HG02943 (cell line): ENCODE measurements at regions not wholly inside any gene's neighbourhood (a gene's known extent, or its start where the extent isn't known, plus 50 kb on each side); places are given as distances from the start of the nearest gene placed in this dataset.
A peak's percentile ranks its signal among the peaks of the same experiment; 100 is the strongest.
"Not testable (repeated sequence)": the region's sequence is repeated elsewhere in the genome, so short reads cannot be mapped to it uniquely, and the experiment has no call there.

Experiments
- ATAC-seq: cut with Tn5 transposase; IDR thresholded peaks from one replicate; pipeline ENCODE4 v1.9.1; 2021; ENCODE audit warnings: mild to moderate bottlenecking, low read depth, moderate library complexity; ENCODE audit not compliant: unreplicated experiment

DNA sequence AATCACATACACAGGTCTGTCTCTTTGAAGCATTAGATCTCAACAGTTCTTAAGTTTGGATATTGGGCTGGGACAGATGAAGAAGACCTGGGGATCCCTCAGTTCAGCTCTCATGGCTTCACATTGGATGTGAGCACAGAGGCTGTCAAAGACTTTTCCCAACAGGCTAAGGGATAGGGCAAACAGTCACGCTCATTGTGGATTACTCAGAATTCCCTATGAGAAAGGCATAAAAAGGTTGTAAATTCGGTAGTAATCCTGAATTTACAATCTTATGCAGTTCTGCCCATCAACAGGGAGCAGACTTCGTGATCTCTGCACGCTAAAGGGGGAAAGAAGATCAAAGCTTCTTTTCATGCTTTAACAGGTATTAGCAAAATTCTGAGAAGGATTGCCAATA is 448.4 kb downstream of the DAD1 start:
- ATAC-seq = no peak

DNA sequence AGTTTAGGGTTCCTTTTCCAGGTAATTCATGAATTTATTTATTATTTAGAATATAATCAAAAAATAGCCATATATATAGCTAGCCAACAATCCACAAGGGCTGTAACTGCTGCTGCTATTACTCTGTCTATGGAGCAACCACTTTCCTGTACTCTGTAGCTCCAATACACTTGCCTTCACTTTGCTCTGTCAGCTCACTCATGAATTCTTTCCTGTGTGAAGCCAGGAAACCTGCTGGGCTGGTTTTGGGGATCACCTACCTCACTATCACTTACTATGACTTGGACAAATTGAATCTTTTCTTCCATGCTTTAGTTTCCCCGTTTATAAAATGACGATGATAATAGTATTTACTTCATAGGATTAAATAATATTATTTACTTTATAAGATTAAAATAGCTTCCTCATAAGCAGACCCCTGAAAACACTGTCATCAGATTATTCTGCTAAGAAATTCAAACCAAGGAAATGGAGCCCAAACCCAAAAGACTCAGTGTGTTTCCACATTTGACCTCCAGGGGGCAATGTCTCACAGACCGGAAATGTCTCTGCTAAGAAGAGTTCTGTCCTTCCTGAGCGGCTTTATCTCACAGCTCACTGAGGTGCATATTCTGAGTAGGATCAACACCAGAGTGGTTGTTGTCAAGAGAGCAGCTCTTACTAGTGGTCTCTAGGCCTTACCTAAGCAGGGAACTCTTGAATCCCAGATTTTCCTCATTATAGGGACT is 457.1 kb downstream of the DAD1 start:
- ATAC-seq = no peak

DNA sequence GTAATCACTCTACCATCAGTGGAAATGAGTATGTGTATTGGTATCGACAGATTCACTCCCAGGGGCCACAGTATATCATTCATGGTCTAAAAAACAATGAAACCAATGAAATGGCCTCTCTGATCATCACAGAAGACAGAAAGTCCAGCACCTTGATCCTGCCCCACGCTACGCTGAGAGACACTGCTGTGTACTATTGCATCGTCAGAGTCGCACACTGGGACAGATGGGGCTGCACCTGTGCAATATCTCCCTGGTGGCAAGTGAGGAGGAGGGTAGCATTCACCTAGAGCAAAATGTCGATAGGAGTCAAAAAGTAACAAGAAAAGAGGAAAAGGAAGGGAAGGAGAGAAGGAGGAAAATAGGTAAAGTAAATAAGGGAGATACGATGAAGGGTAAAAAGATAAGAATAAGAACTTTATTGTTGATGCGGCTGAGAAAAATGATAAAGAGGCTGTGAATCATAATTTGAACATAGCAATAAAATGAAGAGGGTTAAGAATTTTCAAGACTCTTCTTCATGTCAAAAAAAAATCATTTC is 450.5 kb upstream of the OR4E1 start:
- ATAC-seq = no peak

DNA sequence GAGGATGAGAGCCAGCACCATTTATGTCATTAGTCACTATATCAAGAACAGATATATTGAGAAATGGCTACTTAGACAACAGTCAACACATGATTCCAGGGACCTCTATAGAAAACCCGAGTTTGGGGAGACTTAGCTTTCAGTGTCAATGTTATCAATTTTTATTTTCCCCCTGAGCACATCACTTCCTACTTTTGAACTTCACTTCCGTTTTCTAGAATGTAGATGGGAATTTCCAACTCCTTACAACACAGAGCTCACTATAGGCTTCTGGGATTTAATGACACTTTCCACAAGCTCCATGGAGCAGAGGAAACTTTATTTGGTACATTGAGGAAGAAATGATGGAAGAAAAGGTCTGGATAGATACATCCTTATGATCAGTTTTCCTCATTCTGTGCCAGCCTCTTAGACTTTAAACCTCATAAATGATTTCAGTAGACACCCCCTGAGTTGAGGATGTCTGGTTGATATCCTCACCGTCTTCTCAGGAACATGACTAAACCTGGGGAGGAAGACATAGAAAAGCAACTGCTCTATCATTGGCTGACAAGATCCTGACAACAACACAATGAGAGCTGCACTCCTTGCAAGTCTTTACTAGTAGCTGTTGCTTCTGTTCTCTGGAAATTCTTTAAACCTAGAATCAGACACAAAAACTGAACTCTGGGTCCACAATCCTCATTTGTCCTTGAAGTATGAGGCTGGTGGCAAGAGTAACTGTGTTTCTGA is 449.4 kb upstream of the OR4E1 start:
- ATAC-seq = no peak

DNA sequence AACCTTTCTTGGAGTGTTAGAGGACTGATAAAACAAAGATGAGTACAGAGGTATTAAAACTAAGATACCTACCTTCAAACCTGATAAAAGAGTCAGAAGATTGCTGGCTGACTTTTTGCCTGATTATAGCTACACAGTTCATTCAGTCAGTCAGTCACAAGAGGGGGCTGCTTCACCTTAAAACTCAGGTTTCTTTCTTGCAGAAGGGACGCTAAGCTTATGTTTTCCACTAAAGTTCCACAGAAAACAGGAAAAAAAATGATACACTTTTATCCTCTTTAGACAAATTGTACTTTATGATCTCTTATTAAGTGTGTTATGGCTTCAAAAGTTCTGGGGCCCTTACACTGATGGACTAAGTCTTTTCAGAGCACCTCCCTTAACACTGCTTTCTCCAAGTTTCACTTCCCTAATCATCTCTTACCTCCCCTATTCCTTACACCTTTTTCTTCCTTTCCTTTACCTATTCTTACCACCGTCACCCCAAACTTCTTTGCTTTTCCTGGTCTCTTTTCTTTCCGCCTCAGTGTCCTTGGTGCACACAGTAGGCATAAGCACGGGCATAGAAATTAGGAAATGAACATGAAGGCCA is 448.7 kb upstream of the OR4E1 start:
- no peak for ATAC-seq

DNA sequence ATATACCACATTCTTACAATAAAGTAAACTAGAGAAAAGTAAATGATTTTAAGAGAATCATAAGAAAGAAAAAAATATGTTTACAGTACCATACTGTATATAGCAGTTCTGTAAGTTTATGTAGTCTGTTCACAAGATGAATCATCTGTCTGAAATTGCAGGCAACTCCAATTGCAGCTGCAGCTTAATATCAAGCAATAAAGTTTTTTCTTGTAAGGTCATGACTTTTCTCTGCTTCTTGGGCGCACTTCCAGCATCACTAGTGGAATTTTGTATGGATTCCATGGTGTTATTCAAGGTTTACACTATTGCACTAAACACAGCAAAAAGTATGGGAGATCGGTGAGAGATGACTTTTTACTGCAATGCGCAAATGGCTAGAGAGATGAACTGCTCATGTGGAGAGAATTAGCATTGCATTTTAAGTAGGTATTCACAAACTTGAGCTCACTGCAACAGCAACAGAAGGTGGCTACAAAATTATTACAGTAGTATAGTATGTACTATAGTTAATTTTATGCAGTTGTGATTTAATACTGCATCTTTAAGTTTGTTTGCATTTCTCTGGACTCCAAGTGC is 445.4 kb upstream of the OR4E1 start:
- ATAC-seq = no peak

DNA sequence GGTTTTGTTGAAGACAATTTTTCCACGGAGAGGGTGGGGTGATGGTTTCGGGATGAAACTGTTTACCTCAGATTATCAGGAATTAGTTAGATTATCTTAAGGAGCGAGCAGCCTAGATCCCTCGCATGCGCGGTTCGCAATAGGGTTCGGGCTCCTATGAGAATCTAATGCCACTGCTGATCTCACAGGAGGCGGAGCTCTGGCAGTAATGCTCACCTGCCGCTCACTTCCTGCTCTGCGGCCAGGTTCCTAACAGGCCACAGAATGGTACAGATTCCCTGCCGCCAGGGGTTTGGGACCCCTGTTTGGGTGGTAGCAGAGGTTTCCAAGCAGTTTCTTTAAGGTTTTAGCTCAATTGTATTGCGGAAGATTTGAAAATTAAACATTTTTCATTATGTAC is 439.8 kb upstream of the OR4E1 start:
- no peak for ATAC-seq

DNA sequence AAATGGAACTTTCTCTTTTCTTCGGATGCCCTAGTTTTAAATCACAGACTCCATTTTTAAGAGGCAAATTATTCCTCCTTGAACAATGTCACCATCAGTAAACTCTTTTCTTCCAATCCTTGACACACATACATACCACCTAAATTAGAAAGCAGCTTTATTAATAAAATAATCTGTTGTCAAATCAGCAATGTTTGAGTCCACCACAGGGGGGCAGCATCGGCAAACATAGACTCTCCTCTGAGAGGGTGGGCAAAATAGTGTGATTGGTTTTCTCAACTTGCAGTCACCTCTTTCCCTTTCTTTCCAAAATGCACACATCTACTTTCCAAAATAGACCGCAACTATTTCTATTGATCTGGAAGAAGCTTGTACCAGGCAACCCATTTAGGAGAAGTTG is 438.4 kb upstream of the OR4E1 start:
- ATAC-seq = no peak

DNA sequence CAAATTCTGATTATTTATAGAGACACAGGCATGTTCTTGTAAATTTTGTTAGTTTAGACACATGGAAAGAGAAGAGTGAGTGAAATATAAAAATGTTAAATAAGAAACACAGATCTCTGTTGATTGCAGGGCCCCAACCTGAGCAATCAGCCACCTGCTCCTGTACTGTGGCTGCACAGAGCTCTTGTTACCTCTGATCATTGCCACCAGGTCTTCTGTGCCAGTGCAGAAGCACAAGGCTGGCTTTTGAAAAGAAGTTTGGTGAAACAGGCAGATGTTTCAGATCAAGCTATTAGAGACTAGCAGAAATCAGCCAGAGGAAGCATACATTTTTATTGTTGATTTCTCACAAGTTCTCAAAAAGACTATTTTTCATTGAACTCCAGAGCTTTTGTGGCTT is 434.1 kb upstream of the OR4E1 start:
- no peak for ATAC-seq

DNA sequence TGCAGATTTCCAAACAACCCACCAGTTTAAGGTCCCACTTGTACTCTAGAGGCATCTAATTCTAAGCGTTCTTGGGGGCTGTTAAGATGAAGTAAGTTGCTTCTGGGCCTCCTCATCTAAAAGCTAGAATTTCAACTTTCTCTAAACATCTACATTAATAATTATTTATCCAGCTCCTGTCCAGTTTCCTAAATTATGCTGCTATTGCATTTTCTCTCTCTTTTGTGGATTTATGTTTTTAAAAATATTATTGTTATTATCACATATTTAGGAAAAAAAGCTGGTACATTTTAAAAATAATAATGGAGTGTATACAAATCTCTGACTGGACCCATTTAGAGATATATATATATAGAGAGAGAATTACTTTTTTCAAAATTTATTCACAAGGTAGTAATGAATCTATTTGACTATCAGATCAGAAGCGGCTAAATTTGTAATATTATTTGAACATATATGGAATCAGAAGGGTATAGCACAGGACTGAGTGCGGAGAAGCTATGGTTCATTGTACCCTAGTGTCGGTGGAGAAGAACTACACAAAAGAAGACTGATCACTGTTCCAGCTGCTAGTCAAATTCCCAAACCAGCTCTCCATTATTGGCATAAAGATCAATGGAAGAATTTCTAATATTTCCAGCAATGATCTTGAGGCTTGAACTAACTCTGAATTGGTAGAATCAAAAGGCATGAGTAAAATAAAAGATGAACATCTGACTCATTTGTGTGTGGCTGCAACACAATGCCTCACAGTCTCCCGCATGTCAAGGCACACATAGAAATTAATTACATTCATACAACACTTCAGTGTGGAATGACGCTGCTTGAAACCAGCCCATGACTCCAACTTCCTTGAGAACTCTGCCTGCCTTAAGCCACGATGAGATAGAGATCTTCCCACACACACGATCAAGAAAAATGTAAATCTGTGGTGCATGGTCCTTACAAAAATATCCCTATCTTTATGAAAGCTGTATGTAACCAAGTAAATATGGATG is 433.4 kb upstream of the OR4E1 start:
- no peak for ATAC-seq

DNA sequence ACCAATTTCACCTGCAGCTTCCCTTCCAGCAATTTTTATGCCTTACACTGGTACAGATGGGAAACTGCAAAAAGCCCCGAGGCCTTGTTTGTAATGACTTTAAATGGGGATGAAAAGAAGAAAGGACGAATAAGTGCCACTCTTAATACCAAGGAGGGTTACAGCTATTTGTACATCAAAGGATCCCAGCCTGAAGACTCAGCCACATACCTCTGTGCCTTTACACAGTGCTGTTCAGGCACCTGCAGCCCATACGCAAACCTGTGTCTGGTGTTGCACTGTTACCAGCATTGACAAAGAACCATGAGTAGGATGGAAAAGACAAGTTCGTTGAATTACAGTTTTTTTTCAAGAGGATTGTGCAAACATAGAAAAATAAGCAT is 432.0 kb upstream of the OR4E1 start:
- no peak for ATAC-seq

DNA sequence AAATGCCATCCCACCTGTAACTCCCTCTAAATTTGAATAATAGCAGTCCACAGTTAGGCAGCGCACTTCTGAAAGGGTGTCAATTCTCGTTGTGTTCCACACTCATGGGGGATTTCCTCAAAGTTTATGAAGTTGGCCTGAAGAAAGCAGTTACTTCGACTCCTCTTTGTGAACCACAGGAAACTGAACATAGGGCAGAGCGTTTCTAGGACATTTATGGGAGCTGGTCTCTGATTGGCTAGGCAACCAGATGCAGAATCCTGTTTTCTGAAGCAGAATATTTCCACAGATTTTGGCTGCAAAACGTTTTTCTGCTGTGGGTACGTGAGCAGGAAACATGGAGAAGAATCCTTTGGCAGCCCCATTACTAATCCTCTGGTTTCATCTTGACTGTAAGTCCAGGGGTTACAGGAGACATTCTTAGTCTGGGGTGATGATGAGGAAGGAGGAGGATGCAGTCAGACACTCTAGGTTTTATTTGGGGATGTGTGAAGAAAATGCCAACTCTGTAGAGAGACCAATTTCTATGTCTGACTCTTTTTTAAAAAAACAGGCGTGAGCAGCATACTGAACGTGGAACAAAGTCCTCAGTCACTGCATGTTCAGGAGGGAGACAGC is 431.5 kb upstream of the OR4E1 start:
- ATAC-seq = no peak

DNA sequence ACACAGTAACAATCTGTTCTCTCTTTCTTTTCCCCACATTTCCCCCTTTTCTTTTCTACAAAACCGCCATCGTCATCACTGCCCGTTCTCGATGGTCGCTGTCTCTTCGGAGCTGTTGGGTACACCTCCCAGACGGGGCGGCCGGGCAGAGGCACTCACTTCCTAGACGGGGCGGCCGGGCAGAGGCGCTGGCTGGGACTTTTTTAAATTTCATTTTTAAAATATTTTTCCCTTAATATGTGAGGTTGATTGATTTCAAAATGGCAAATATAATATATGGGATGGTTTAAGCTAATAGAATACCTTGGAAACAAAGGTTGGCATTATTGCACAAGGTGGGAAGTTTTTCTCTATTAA is 427.1 kb upstream of the OR4E1 start:
- not testable (repeated sequence) for ATAC-seq

DNA sequence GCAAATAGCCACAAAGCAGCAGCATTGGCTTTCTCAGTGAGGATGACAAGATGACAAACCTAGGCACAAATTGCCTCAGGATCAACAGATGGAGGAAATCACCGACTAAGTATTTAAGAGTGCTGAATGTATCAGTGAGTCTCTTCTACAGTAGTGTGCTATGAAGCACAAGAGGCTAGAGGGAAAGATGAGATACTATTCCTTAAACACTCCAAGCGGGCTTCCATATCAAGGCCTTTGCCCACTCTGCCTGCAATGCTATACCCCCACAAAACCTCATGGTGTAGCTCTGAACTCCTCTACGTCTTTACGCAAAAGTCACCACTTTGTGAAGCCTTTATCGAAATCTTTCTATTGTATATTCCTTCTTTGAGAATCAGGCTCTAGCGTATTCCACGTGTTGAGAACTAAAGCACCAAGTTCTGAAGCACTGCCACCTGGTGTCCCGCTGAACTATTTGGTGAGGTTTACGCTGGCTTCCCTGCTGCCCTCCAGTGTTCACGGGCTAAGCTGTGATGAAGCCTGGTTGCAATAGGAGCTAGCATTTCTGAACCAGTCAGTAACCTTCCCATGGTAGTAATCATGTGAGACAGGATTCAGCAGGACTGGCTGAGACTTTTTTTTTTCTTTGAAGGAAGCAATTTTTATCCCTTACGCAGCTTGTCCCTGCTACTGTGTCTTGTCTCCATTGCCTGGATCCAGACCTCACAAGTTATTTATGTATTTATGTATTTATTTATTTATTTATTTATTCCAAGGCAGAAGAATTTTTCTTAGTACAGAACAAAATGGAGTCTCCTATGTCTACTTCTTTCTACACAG is 426.5 kb upstream of the OR4E1 start:
- ATAC-seq = peak; percentile 59

DNA sequence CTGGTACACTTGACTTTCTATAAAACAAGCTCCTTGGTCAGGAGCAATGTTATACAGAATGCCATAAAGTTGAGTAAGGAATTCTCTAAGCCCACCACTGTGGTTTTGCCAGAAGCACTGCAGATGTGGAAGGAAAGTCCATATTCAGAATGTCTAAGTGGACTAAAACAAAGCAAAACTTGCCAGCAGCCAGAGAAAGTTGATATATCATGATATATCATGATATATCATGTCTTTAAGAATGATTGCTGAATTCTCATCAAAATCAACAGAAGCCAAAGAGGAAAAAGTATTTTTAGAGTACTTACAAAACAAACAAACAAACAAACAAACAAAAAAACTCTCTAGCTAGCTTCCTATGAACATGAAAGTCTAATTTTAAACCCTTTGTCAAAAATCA is 424.8 kb upstream of the OR4E1 start:
- no peak for ATAC-seq

DNA sequence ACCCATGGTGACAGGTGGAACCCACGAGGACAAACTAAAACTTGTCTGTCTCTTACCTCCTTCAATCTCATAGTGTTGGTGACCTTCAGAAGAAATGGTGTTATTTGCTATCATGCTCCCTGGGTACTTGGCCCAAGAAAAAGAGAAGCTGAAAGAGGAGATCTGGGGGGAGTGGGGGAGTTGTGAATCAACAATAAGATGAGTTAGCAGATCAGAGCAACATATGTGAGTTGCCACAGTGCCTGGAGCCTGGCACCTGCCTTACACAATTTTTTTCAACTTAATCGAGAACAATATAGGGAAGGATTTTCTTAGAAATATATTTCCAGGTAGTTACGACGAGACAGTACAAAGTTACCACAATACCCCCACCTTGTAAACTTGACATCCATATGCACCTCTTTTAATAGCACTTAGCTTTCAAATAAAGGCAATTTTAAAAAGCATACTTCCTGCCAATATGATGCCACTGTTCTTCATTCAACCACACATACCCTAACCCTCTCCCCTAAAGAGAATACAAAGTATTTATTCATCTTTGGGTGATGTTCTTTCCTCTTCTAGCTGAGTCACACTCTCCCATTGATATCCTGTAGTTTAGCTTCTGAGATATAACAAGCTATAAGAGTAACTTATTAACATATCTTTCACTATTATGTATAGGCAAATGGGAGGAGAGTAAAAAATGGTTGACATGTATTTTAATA is 424.1 kb upstream of the OR4E1 start:
- no peak for ATAC-seq

DNA sequence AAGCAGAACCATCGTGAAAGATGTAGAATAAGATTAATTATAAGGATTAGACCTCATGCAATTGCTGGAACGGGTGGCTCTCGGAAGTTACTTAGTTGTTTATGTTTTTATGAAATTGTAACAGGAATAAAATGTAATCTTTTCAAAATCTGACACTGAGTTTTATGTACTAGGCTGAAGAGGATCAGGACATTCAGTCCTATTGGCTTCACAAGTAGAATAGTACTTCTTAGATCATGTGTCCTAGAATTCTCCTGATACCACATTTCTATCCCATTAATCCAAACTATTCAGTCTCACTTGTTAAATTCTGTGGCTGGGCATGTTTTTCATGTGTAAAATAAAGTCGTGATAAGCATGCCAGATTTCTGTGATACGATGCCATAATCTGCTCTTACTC is 423.5 kb upstream of the OR4E1 start:
- ATAC-seq = no peak

DNA sequence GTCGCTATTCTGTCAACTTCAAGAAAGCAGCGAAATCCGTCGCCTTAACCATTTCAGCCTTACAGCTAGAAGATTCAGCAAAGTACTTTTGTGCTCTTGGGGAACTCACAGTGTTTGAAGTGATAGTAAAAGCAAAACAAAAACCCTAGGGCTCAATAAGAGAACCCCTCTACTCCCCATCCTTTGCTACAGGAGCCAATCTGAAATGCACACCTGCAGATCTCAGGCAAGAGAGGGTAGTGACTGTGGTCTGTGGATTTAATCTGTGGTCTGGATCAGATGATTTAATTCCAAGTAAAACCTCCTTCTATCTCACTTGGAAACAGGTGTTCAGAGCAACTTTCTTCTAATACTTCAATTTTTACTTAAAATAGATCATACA is 422.9 kb upstream of the OR4E1 start:
- no peak for ATAC-seq
